GM18870 (cell line): ENCODE measurements at regions not wholly inside any gene's neighbourhood (a gene's known extent, or its start where the extent isn't known, plus 50 kb on each side); places are given as distances from the start of the nearest gene placed in this dataset.

Experiments used
- ATAC-seq: cut with Tn5 transposase; IDR thresholded peaks from one replicate; pipeline ENCODE4 v1.9.1; 2021; ENCODE audit warnings: moderate library complexity; ENCODE audit not compliant: unreplicated experiment

DNA sequence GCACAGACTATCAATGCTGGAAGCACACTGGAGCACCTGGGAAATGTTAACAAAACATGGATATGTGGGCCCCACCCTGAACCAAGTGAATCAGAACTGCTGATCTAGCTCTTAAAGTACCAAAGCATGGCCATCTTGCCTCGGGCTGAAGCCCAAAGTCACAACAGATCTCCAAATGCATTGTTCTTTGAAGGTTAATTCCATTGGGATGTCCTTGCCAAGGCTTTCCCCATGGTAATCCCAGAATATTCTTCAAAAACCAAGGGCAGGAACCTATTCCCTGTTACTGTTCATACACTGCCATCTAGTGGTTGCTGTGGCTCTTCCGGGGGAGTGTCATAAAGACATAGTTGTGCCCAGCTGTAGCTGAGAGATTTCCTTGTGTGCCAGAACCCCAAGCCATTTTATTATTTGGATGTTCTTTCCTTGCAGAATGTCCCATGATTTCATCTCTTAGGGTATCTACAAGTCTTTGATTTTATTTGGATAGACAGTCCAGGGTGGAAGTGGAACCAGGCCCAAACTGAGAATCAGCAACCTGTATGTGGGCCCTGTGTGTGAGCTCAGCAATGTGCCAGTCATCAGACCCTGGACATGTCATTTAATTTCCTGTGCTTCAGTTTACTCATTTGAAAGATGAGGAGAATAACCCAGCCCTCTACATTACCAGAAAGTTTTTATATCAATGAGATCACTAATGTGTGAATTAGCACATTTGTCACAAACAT is 290.0 kb downstream of the ACTL7B start:
- ATAC-seq, result peak; percentile 72

DNA sequence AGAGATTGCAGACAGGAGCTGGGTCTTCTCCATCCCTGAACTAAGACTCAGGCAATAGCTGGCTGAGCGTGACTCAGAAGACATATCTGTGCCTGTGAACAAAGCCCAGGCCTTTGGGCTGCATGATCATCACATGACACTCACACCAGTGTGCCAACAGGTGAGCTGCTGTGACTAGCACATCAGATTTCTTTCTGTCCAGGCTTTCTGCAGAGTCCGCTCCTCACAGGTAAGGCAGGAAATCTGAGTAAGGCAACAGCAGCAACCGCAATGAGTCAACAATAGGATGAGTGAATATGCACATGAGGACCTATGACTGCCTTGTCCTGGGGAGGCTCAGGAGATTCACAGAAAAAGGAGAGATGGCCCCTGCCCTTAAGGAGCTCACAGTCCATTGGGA is 293.6 kb downstream of the ACTL7B start:
- no peak for ATAC-seq

DNA sequence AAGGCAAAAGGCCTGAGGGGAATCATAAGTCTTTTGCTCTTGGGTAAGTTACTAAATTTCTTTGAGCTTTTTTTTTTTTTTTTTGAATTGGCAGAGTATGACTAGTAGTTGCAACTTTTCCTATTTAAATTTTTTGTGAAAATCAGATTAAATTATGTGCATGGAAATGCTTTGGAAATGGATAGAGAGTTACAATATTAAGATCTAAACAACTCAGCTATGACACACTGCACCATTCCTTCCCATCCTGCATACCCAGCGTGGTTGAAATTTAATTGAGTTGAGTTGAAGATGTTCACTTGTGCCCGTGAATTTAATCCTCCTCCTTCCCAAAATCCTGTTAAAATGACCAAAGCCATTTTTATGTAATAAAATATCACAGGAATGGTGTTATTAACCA is 296.4 kb downstream of the ACTL7B start:
- no peak for ATAC-seq

- ATAC-seq, result no peak
Observed at GRCh38 chr9:108554831-108555230, 301.0 kb downstream of the ACTL7B start.

DNA sequence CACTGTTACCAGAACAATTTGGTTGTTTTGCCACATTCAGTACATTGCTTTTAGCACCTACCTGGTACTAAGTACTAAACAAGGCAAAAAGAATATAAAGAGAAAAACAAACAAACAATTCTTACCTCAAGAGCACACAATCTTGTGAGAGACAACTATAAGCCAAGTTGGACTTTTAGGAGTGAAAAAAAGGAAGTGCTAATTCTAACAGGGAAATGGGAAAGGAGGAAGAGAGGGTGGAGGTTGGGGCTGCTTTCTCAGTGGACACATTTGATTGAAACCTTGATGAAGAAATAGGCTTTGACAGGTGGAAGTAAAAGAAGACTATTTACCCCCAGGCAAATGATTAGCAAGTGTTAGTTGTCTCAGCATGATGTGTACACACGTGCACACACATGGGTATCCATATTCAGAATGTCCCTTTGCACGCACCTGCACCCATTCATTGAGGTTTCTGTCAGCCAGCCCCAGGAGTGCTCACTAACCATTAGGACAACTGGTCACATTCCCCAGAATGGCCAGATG is 302.6 kb downstream of the ACTL7B start:
- ATAC-seq, result no peak

DNA sequence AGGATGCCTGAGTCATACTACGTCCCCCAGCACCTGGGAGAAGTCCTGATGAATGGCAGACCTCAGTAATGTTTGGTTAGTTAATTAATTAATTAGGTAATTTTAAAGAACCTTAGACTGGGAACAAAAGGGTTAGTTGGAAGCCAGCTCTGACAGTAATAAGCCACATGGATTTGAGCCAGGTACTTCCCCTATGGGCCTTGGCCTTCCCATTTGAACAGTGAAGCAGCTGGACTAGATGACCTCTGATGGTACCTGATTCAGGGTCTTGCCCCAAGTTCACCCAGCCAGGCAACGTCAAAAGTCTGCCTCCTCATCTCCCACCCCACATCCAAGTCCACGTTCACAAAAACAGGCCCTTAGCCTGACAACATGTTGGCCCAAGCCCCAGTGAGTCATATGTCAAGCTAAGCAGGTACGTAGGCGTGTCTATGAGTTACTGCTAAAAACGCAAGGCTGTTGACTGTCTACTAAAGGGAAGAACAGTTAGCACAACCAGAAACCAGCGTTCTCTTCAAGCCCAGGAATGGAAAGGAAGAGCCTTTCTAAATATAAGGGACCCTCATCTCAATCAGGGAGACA is 303.2 kb downstream of the ACTL7B start:
- ATAC-seq, result no peak

DNA sequence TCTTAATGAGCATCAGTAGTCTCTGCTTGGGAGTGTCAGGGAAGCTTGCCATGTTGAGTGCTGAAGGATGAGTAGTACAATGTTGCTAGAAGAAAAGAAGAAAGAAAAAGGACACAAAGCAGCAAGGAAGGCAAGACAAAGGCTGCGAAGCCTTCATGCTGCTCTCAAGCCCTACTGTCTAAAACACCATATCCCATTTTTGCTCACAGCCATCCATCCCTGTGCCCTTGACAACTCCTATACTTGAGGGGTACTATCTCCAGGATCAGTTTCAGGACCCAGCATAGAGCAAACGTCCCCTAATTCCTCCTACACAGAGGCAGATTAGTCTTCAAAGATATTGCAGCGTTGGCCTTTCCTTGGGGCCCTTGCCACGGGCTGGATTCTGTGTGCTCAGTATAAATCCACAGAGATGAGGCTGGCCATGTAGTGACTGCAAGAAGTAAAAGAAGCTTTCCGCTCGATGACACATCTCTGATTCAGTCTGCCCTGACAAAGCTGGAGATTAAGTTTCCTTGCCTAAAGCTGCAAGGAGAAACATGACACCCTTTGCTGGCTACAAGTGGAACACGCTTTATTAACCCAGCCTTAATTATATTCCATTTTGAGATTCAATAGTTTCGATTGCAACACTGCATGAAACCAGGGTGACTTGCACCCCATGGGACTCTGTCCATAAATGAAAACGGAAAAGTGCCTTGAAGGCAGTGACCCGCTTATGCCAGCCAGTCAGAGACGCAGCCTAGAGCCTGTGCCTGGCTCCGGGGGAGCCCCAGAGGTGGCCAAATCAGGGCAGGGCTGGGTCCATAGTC is 304.6 kb downstream of the ACTL7B start:
- no peak for ATAC-seq

DNA sequence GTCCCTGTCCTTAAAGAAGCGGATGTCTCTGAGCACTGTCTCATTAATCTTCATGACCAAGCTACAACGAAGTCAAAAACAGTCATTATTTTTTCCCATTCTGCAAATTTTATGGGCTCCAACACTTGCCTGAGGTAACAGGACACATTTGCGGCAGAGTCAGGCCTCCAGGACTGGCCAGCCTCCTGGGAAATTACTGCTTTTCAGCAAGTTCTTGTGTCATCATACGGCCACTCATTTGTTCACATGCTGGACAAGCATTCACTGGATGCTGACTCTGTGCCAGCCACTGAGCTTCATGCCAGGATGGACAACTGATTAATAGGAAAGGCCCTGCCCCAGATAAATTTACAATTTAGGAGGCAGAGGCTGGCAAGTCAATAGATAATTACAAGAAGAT is 305.7 kb downstream of the ACTL7B start:
- ATAC-seq, result no peak

GRCh38 chr9:108549184-108549583 is 306.6 kb downstream of the ACTL7B start:
- no peak for ATAC-seq

DNA sequence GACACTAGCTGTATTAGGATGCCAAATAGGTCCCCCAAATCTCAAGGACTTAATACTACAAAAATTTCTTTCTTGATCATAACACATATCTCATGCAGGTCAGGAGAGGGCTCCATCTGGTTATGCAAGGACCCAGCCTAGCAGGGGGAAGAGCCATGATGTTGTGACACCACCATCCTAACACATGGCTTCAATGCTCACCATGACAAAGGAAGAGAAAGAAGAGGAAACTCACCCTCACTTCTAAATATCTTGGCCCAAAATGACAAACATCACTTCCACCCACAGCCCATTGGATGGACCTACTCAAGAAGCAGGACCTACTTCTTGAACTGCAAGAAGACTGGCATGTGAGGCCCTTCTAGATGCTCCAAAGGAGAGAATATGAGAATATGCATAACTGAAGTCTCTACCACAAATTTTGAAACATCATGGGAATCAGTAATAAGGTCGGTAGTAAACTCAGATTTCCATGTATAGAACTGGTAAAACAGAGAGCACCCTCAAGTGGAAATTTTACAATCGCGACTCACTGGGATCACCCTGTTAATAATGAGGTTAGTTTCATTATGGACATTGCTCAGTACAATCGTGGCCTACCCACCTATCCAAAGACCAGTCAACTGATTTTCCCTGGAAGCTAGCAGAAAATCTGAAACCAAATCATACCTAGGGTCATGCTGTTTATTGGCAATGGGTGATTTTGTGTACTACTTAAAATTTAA is 308.2 kb downstream of the ACTL7B start:
- ATAC-seq, result no peak

DNA sequence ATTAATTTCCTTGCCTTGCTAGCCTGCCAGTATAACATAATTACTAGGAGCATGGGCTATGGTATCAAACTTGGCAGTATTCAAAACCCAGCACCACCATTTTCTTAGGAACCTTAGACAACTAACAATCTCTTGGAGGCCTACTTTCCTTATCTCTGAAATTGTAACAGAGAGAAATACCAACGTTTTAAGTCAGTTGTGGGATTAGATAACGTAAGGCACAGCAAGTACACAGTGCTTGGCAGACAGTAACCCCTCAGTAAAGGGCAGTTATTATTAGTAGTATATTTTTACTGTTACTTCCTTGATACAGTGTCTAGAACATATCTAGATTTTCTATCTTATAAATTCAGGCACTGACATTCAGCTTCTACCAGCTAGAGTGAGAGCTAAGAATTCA is 309.6 kb downstream of the ACTL7B start:
- no peak for ATAC-seq

- no peak for ATAC-seq
Observed at GRCh38 chr9:108545436-108545835, 310.4 kb downstream of the ACTL7B start.

DNA sequence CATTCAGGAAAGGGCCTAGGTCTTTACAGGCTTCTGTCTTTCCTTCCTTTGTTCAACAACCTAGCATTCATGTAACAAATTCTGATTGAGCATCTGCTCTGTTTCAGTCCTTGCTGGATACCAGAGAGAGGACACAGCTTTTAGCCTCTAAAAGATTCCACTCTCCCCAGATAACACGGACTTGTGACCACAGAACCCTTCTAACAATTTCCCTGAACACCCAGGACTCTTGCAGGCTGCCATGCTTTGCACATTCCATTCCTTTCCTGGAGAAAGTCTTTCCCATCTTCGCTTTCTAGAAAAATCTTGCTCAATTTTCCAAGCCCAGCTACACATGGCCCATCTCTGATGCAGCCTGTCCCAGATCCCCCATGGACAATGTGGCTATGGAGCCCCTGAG is 310.9 kb downstream of the ACTL7B start:
- no peak for ATAC-seq

DNA sequence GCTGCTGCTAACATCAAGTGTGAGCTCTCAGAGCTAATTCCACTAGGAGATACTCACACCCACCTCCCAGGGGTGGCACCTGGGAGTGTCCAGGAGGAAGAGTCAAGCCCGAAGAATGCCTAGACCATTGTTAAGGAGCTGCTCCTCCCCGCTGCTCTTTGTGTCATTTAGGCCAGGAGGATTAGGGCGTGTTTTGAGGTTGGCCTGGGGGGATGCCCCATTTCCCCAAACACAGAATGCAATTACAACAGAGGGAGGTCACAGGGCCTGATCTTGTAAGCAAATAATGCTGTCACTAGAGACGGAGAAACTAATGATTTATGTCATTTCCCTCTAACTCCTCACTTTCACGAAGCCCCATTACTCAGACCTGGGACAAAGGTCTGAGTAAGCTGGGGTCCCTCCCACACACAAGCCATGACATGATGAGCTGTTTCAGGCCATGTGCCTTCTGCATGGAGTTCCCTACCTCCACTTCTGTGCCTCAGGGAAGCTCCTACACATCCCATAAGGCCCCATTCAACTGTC is 312.5 kb downstream of the ACTL7B start:
- no peak for ATAC-seq

DNA sequence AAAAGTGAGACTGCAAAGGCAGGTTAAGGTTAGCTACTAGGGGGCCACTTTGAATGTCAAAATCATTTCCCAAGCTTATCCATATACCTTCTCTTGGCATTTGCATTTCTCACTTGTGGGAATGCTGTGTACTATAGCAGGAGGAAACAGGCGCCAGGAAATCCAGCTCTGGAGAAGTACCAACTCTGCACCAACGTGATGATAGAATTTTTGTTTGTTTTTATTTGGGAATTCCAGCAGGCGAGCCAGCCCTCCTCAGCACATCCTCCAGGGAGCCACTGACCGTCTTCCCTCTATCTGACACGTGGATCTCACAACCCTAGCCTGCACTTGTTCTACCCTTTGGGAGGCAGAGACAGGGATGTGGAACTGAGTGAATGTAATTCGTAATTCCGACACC is 318.0 kb downstream of the ACTL7B start:
- no peak for ATAC-seq

DNA sequence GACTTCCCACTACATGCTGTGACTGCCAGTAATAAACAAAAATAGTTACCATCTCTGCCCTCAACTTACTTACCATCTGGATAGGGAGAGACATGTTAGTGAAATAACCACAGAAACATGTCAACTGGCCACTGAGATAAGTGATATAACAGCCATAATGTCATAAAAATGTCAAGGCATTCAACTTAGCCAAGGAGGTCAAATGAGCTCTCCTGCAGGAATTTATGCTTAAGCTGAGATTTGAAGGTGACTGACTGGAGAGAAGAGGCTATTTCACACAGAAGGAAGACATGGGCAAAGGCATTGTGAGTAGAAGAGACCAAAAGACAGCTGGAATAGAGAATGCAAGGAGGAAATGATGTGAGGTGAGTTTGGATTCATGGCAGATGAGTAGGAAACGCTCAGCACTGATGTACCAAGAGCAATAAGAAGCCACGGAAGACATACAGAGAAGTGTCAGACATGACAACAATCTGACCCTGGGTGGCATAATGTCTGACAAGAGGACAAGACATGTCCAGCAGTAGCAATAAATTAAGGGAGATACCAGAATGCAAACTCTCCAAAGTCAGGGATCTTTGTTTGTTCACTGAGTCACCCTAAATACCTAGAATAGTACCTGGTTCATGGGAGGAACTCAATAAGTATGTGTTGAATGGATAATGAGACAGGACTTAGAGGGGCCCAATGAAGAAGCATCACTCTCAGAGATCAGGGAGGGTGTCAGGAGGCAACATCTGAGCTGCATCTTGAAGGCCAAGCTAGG is 318.8 kb downstream of the ACTL7B start:
- no peak for ATAC-seq

DNA sequence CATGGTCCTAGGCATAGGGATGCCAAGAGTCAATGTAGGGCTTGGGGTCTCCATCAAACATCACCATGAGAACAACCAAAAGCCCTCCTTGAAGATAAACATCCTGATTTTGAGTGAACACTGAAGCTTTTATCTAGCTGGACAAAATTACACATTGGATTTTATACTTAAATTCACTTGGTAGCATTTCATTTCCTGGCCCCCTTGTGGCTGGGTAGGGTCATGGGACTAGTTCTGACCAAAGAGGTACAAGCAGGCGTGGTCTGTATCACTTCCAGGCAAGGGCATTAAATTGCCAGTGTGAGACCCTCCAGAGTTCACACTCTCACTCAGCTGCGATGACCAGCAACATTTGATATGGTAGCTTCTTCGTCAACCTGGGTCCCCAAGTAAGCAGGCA is 320.3 kb downstream of the ACTL7B start:
- ATAC-seq, result no peak

DNA sequence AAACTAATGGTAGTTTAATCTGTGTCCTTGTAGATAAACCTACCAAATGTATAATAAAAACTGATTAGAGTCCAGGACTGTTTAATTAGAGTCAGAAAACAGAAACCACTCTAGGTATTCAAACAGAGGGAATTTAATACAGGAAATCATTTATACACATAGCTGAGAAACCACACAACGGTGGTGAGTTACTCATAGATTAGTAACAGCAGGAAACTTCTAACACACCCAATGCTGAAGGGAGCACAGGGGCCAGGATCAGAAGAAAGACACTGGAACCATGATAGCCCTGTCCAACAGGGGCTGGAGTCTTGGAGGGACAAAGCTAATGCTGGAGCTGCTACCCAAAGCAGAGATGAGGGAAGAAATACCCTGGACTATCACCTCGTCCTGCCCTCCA is 321.0 kb downstream of the ACTL7B start:
- no peak for ATAC-seq

GRCh38 chr9:108530141-108530540 is 325.6 kb downstream of the ACTL7B start:
- ATAC-seq, result no peak

GRCh38 chr9:108528231-108528630 is 327.6 kb downstream of the ACTL7B start:
- ATAC-seq, result no peak
